ENCODE measurements at regions not wholly inside any gene's neighbourhood (a gene's known extent, or its start where the extent isn't known, plus 50 kb on each side); places are given as distances from the start of the nearest gene placed in this dataset.
A peak's percentile ranks its signal among the peaks of the same experiment; 100 is the strongest.
"Not testable (repeated sequence)": the region's sequence is repeated elsewhere in the genome, so short reads cannot be mapped to it uniquely, and the experiment has no call there.

DNA sequence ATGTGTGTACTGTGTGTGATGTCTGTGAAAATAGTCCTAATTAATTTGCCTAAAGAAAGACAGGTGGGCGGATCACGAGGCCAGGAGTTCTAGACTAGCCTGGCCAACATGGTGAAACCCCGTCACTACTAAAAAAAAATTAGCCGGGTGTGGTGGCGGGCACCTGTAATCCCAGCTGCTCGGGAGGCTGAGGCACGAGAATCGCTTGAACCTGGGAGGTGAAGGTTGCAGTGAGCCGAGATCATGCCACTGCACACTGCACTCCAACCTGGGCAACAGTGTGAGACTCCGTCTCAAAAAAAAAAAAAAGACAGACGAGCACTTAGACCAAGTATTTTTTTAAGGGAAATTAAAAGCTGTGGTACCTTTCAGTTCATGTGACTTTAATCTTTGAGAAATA lies 226.0 kb upstream of the GBE1 start:
- H3K4me3 ChIP-seq (ENCODE audit: low read depth, low read length); DNase-seq (ENCODE audit: low read depth): not testable (repeated sequence)

DNA sequence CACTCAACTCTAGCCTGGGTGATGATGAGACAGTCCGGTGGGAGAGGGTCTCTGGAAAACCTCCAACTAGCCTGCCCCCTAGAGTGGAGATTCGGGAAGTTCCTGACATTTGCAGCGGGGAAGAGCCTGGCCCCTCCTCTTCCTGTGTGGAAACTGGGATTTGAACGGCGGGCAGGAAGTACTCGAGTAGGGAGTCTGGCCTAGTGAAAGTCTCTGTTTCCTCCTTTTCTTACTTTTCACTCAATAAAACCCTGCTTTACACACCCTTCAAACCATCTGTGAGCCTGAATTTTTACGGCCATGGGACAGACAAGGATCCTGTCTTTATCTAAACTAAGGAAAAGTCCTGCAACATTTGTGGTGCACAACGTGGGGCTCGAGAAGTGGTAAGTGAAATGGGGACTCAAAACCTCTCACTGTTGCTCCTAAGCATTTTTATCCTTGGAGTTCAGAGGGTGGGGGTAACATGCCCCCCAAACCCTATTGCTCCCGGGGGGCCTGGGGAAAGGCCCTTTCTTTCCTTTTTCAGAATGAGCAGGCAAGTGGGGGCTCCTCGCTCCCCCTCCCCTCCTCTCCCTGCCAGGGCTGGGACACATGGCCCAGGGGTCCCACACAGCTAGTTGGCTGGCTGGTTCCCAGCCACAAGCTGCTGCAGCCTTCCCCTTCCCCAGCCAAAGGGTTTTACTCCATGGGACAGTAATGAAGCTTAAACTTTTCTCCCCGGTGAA lies 224.7 kb upstream of the GBE1 start:
- H3K4me3 ChIP-seq (ENCODE audit: low read depth, low read length) = no peak overlapping the region

DNA sequence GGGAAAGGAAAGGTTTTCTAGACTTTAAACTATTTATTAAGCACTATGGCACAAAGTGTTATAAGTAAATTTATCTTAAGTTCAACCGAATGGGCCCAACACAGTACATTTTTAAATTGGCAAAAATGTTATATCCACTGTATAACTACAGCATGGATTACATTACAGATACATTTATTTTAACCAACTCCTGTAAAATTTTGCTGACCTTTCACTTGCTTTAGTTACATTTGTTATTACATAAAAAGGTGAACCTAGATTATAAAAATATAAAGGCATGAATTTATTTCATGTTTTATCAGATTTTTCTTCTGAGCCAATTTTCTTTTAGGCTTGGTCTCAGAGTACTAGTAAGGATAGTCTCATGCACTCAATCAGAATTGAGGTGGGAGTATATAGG lies 221.9 kb upstream of the GBE1 start:
- DNase-seq (ENCODE audit: low read depth) = no peak
- no peak overlapping the region for H3K4me3 ChIP-seq (ENCODE audit: low read depth, low read length)

More for the DNA sequence above, 224.7 kb upstream of the GBE1 start:
- no peak for DNase-seq (ENCODE audit: low read depth)

DNA sequence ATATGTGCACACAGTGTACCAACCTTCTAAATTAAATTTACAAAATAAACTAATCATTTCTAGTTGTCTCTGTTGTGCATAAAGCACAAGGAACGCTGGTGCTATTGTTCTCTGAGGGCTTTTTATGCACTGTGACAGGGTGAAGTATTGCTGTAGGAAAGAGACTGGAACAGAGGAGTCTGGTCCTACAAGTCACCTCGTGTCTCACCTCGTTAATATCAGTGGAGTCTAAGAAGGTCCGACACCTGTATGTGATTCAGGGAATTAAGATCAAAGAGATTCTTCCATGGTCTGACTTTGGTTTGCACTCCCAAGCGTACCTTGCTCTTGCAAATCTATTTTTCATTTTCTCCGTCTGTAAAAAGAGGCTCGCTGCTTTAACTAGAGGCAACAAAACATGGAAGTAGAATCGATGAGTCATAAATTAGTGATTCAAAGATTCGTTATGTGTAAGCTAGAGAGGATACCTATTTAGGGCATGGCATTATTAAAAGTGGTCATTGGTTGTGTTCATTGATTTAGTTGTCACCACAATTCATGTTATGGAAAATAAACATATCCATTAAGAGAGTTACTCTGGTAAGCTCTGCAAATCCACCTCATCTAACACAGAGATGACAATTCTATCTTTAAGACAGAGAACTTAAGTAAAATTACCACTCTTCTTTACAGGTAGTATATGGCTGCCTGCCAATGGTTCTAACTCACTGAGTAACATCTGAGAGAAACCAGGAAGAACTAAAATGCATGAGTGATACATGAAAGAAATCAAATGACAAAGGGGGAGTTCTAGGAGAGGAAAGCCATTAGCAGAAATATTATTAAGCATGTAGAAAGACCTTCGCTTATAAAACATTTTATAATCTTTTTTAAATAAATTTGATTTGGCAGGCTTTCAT lies 219.4 kb upstream of the GBE1 start:
- no peak overlapping the region for H3K4me3 ChIP-seq (ENCODE audit: low read depth, low read length)
- no peak for DNase-seq (ENCODE audit: low read depth)

DNA sequence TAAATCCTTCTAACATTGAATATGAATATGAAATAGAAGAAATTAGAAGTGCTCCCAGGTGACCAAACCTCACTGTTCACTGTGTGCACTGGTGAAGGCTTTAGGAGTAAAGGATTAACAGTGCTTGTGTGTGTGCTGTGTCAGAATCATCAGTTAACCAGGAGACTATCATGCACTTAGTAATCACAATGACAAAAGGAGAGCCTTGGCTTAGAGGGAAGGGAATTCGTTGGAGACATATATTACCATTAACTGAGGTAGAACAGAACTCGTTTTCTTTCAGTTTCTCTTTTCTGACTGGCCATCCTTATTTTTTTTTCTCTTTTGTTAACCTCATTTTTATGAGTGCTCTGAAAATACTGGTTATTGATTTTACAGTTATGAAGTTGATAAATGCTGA lies 213.3 kb upstream of the GBE1 start:
- DNase-seq (ENCODE audit: low read depth) = no peak
- H3K4me3 ChIP-seq (ENCODE audit: low read depth, low read length) = no peak overlapping the region

DNA sequence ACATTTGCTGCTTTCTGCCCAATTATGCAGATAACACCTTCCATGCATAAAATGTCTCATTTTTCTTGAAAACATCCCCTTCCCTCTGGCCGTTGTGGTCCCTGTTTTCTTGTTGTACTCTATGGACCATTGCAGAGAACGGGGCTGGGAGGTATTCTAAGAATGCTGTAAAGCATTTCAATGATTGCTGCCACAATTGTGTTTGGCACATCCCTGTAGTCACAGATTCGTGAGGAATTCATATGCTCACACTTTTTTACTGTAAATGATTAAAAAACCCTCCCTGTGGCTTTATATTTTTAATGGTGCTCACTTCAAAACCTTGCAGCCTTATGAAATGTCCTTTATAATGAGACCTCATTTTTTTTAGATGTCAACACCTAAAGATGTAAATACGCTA lies 207.2 kb upstream of the GBE1 start:
- H3K4me3 ChIP-seq (ENCODE audit: low read depth, low read length) = no peak overlapping the region
- no peak for DNase-seq (ENCODE audit: low read depth)

DNA sequence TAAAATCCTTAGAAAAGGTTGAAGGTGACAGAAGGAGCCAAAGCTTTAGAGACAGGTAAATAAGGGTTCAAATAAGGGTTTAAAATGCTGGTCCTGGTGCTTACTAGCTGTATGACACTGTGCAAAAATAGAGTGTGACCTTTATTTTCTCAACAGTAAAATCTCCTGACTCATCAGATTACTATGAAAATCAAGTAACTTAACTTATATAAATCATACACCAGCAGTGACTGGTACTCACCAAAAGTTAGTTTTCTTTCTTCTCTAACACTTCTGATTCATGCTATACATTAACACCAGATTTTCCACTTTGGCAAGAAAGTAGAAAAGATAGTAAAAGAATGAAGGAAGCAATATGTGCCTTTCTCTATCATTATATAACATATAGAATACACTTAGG lies 205.9 kb upstream of the GBE1 start:
- no peak overlapping the region for H3K4me3 ChIP-seq (ENCODE audit: low read depth, low read length)
- DNase-seq (ENCODE audit: low read depth) = no peak

DNA sequence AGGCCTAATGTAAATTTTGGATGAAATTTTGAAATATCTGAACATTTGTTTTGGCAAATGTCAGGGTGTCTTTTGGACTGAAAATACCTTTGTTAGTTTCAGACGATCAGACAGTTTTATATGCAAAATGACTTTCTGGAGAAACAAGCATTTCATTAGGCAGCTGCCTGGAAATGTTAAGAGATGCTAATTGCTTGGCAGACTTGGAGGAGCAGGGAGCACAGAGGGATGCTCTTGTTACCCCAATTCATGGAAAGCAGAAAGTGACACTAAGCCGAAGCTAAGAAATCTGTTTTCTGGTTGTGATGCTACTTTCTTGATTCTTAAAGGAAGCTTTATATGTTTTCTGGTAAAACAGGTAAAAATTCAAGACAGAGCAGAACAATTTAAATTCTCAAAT lies 204.3 kb upstream of the GBE1 start:
- no peak for DNase-seq (ENCODE audit: low read depth)
- no peak overlapping the region for H3K4me3 ChIP-seq (ENCODE audit: low read depth, low read length)

DNA sequence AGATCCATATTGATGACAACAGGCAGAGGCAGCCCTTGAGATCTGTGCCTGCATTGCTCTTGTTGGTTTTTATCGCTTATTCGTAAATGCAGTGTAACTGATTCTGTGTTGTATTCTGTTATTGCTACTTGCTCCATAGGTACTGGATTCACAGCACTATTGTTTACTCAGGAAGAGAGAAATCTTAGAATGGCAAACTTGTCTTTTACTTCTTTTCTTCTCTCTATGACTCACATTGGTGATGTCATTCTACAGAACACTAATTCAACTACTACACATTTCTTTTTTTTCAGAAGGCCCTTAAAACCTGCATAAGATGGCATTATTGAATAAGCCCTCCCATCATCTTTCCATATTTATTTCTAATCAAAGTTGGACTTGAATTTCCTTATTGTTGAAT lies 201.0 kb upstream of the GBE1 start:
- H3K4me3 ChIP-seq (ENCODE audit: low read depth, low read length) = no peak overlapping the region
- no peak for DNase-seq (ENCODE audit: low read depth)

DNA sequence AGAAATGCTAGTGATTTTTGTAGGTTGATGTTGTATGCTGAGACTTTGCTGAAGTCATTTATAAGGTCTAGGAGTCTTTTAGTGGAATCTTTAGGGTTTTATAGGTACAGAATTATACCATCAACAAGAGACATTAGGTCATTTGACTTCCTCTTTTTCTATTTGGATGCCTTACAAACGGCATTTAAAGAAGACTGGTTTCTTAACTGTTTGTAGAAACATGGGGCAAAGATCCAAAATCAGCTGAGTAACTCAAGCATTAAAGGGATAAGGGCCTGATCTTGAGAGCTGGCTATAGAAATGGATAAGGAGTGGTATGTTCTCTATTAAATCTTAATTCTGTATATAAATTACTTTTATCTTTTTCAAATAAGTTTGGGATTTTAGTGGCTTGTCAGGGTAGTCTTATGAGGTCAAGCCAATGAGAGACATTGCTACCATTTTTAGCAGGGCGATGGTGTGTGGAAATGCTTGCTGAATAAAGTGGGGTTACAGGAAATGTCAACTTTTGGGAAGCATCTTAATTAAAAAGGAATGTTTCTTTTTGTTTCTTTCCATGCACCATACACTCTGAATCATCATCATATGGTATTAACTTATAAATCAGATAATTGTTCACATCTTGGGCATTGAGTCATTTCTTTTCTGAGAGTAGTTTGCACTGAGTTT lies 197.7 kb upstream of the GBE1 start:
- DNase-seq (ENCODE audit: low read depth) = peak; percentile 43

DNA sequence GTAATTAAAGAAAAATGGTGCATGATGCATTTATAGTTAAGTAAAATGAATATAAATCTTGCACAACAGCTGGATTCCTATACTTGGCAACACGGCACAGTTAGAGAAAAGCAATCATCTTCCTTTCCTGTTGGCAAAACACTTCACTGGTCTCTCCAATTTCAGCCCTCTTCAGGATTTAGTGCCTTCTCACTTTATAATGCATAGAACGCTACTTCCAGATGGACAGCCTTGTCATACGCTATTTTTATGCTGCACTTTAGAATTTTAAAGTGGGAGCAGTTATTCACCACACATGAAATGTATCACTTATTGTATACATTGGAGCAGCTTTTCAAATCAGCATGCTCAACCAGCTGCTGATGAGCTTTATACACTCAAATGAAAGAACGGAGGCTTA lies 194.4 kb upstream of the GBE1 start:
- no peak for DNase-seq (ENCODE audit: low read depth)
- no peak overlapping the region for H3K4me3 ChIP-seq (ENCODE audit: low read depth, low read length)

More for the DNA sequence above, 197.7 kb upstream of the GBE1 start:
- no peak overlapping the region for H3K4me3 ChIP-seq (ENCODE audit: low read depth, low read length)

DNA sequence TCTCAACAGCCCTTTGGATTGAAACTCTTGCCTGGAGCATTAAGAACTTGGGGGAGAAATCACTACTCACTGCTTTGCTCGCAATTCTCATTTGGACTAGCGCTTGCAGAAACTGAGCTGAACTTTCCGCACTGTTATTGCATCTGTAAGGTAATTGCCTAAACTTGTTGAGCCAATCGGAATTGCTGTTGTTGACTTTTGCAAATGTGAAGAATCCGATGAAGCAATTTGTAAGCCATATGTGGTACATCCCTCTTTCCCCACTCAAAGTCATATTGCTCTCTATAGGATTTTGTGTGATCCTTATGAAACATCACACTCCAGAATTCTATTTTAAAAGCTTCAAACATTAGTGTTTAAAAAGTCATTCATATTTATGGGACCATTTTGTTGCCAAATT lies 191.7 kb upstream of the GBE1 start:
- H3K4me3 ChIP-seq (ENCODE audit: low read depth, low read length) = no peak overlapping the region
- no peak for DNase-seq (ENCODE audit: low read depth)

DNA sequence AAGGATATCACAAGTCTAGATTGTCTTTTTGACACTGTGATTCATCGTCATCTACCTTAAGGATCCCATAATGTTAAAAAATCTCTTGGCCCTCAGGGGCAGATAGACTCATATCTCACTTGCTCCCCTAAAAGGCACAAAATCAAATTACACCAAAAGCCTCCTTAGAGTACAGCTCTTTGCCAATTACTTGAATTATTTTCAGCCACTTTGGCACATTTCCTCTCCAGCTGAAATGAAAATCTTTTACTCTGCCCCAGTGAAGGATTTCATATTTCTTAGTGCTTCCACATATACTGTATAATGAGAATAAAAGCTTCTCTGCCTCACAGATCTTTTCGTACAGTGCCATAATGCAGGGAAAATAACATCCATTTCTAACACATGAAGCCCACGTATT lies 190.7 kb upstream of the GBE1 start:
- no peak for DNase-seq (ENCODE audit: low read depth)
- H3K4me3 ChIP-seq (ENCODE audit: low read depth, low read length) = no peak overlapping the region

DNA sequence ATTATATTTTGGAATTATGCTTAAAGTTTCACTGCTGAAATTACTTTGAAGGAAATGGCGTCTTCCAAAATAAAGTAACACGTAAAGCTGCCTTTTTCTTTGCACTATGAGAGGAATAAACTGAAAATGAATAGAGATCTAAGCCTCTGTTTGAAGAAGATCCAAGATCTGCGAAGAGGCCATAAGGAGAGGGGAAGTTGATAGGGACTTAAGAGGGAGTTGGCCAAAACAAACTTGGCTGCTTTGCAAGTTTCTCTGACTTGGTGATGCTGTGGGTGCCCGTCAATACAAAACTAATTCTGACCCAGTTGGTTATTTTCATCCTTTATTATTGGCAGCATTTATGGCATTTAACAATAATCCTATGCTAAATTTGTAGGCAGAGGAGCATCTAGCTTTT lies 190.2 kb upstream of the GBE1 start:
- no peak for DNase-seq (ENCODE audit: low read depth)
- H3K4me3 ChIP-seq (ENCODE audit: low read depth, low read length) = no peak overlapping the region

DNA sequence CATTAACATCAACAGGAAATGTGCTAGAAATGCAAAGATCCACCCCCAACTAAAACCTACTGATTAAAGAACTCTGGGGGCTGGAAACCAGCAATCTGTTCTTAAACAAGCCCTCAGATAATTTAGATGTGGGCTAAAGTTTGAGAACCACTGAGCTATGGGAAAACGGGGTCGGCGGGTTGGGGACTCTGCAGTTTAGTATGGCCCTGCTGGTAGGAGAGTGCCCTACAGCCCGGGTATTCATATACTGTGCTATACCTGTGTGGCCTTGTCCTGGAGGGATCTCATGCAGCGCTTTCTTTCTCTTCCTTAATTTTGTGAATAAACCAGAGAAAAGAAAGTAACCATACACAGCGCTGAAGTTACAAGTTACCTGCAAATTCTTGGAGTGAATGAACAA lies 189.7 kb upstream of the GBE1 start:
- no peak for DNase-seq (ENCODE audit: low read depth)
- H3K4me3 ChIP-seq (ENCODE audit: low read depth, low read length) = no peak overlapping the region

DNA sequence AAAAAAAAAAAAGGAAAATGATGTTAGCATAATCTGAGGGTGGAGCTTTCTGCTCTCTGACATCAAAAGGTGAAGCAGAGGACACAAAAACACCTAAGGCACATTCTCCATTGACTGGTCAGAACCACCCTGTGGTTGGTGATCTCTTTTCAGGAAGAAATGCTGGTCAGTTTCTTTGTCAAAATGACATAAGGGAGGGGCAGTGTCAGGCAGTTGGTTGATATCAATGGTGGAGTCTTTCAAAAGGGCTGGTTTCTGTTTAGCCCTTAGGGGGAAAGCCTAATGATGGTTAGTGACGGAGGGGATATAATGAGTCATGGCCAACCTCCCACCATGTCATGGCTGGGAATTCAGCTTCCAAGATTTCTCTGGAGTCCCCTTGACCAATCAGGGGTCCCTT lies 185.9 kb upstream of the GBE1 start:
- DNase-seq (ENCODE audit: low read depth) = no peak

DNA sequence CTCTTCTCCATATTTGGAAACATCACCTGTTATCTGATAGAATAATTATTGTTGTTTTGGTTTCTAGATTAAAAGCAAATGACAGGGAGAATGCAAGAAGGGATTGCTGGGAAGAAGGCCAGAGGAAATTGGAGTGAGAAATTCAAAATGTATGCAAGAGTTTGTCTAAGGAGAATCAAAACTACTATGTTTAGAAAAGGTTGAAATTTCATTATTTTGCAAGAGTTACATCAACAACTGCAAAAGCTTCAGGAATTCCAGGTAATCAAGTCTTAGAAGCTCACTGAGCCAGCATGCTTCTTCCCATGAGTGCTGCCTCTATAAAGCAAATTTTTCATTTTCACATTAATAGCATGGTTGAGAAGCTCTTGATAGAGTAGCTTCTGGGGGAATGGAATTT lies 177.2 kb upstream of the GBE1 start:
- no peak overlapping the region for H3K4me3 ChIP-seq (ENCODE audit: low read depth, low read length)
- DNase-seq (ENCODE audit: low read depth) = no peak

More for the DNA sequence above, 185.9 kb upstream of the GBE1 start:
- H3K4me3 ChIP-seq (ENCODE audit: low read depth, low read length) = no peak overlapping the region

DNA sequence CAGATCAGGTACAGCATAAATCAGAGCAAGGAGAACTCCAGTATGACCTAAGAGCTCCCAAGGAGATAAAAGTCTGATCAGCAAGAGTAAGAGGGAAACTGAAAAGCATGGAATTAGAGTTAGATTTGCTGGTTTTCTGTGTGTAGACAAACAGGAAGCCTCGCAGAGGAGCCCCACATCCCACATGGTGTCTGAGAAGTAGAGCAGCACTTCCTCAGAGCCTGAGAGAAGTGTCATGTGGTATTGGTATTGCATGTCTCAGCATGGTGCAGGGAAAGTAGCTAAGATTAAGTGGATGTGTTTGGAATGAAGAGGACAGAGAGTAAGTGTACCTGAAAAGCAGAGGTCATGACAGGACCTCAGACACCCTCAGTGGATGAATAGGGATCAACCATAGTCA lies 175.4 kb upstream of the GBE1 start:
- H3K4me3 ChIP-seq (ENCODE audit: low read depth, low read length) = no peak overlapping the region
- no peak for DNase-seq (ENCODE audit: low read depth)

DNA sequence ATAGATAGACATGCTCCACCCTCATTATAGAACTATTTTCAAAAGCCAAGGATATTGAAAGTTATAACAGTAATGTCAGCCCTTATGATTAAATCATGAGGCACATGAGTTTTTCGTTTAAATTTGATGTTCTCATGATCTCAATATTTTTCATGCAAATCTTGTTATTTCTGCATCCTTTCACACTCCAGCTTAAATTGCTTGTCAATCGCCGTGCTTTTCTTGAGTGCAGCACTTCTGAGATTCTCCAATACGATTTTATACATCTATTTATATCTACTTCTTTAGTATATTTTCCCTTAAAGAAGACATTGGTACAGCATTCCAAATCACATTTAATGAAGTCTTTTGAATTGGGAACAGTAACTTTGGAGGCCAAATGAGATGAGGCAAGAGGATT lies 171.2 kb upstream of the GBE1 start:
- H3K4me3 ChIP-seq (ENCODE audit: low read depth, low read length) = no peak overlapping the region
- DNase-seq (ENCODE audit: low read depth) = no peak

Measured in skeletal muscle cell (primary cell).